ENCODE measurements at regions not wholly inside any gene's neighbourhood (a gene's known extent, or its start where the extent isn't known, plus 50 kb on each side); places are given as distances from the start of the nearest gene placed in this dataset.

DNA sequence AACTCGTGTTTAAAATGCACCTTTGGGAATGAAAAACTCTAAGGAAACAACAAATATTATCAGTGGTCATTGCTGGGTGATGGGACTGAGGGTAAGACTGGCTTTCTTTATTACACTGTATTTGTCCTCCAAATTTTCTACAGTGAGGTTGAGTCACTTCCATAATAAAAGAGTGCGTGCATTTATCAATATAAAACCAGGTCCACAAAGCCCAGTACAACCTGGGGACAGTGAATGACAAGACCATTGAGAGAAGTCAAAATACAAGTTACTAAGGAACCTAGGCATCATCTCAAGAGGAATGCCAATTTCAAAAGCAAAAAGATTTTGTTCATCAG lies 76.4 kb downstream of the MAGED4 start:
- TF ChIP-seq, protein P1, sequence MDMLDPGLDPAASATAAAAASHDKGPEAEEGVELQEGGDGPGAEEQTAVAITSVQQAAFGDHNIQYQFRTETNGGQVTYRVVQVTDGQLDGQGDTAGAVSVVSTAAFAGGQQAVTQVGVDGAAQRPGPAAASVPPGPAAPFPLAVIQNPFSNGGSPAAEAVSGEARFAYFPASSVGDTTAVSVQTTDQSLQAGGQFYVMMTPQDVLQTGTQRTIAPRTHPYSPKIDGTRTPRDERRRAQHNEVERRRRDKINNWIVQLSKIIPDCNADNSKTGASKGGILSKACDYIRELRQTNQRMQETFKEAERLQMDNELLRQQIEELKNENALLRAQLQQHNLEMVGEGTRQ (IDR thresholded peaks at IDR 0.05; ENCODE audit: borderline replicate concordance, low read depth, low read length): no peak
- TF ChIP-seq TBL1XR1 (IDR thresholded peaks at IDR 0.05; ENCODE audit: low read depth, low read length): no peak
- TF ChIP-seq TAF1 (IDR thresholded peaks at IDR 0.05; ENCODE audit: borderline replicate concordance, low read depth, low read length): no peak
- TF ChIP-seq CBFB (IDR thresholded peaks at IDR 0.05; ENCODE audit: low read depth): no peak
- TF ChIP-seq, protein P2, sequence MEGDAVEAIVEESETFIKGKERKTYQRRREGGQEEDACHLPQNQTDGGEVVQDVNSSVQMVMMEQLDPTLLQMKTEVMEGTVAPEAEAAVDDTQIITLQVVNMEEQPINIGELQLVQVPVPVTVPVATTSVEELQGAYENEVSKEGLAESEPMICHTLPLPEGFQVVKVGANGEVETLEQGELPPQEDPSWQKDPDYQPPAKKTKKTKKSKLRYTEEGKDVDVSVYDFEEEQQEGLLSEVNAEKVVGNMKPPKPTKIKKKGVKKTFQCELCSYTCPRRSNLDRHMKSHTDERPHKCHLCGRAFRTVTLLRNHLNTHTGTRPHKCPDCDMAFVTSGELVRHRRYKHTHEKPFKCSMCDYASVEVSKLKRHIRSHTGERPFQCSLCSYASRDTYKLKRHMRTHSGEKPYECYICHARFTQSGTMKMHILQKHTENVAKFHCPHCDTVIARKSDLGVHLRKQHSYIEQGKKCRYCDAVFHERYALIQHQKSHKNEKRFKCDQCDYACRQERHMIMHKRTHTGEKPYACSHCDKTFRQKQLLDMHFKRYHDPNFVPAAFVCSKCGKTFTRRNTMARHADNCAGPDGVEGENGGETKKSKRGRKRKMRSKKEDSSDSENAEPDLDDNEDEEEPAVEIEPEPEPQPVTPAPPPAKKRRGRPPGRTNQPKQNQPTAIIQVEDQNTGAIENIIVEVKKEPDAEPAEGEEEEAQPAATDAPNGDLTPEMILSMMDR (IDR thresholded peaks at IDR 0.05 in 2 of 3, conservative IDR thresholded peaks at IDR 0.05 in 1 of 3; ENCODE audit: control insufficient read depth in 2 of 3, extremely low read depth in 1 of 3, insufficient read depth in 1 of 3, low read depth in 3 of 3, low read length in 3 of 3): no peak
- TF ChIP-seq IKZF1 (conservative IDR thresholded peaks at IDR 0.05): no peak
- no peak for TF ChIP-seq POLR2A (IDR thresholded peaks at IDR 0.05; ENCODE audit: low read depth, low read length)
- no peak for TF ChIP-seq RAD21 (IDR thresholded peaks at IDR 0.05; ENCODE audit: insufficient read depth, low read depth, low read length)
- no peak for TF ChIP-seq EGR1 (IDR thresholded peaks at IDR 0.05; ENCODE audit: borderline replicate concordance in 1 of 2, low read depth in 2 of 2, low read length in 2 of 2)
- TF ChIP-seq DPF2 (IDR thresholded peaks at IDR 0.05): no peak
- TF ChIP-seq POU2F2 (IDR thresholded peaks at IDR 0.05; ENCODE audit: borderline replicate concordance, low read depth, low read length): no peak
- TF ChIP-seq HDGF (IDR thresholded peaks at IDR 0.05): no peak
- TF ChIP-seq CBX5 (IDR thresholded peaks at IDR 0.05; ENCODE audit: low read depth): no peak
- TF ChIP-seq POLR2AphosphoS5 (IDR thresholded peaks at IDR 0.05; ENCODE audit: low read length): no peak

All from GM12878 (cell line).